Heart right ventricle (tissue), 16 donors: ENCODE measurements at regions not wholly inside any gene's neighbourhood (a gene's known extent, or its start where the extent isn't known, plus 50 kb on each side); places are given as distances from the start of the nearest gene placed in this dataset.
A peak's percentile ranks its signal among the peaks of the same experiment; 100 is the strongest.

ENCODE experiments used
- ATAC-seq, 8 donors: fragments of 200-7000 bp; cut with Tn5 transposase; one replicate each; pipeline ENCODE4 v1.9.1; 2020; ENCODE audit warnings: mild to moderate bottlenecking in 8 of 8, moderate library complexity in 8 of 8, moderate number of reproducible peaks in 1 of 8
- DNase-seq, 2 donors: peaks; one replicate each; pipeline ENCODE4 v3.0.0-alpha.2; 2020
- H3K27ac ChIP-seq, 10 donors: fragments of 200-600 bp; sonication (generic) in 2 of 10; one replicate each; pipeline versions ENCODE4 v1.5.0 to v1.8.0; 2020 to 2022; ENCODE audit warnings: mild to moderate bottlenecking in 3 of 10
- H3K27me3 ChIP-seq, 7 donors: fragments of 200-600 bp; one replicate each; pipeline ENCODE4 v1.8.0; 2021 to 2022; ENCODE audit warnings: mild to moderate bottlenecking in 2 of 7
- H3K36me3 ChIP-seq, 9 donors: fragments of 200-600 bp; sonication (generic) in 1 of 9; one replicate each; pipeline versions ENCODE4 v1.5.0 to v1.8.0; 2020 to 2022; ENCODE audit warnings: mild to moderate bottlenecking in 2 of 9
- H3K4me1 ChIP-seq, 9 donors: fragments of 200-600 bp; sonication (generic) in 1 of 9; one replicate each; pipeline versions ENCODE4 v1.5.0 to v1.8.0; 2020 to 2022; ENCODE audit warnings: mild to moderate bottlenecking in 4 of 9
- H3K4me3 ChIP-seq, 10 donors: fragments of 200-600 bp; sonication (generic) in 2 of 10; one replicate each; pipeline versions ENCODE4 v1.5.0 to v1.8.0; 2020 to 2022; ENCODE audit warnings: mild to moderate bottlenecking in 7 of 10, moderate library complexity in 2 of 10
- H3K9me3 ChIP-seq, 11 donors: fragments of 200-600 bp in 10 of 11; sonication (generic) in 2 of 11; one replicate each; pipeline versions ENCODE4 v1.5.0 to v1.8.0; 2013 to 2022; ENCODE audit warnings: mild to moderate bottlenecking in 2 of 11, control low read depth in 1 of 11, moderate library complexity in 1 of 11
- WGBS, 2 donors: extraction: QIAGEN DNeasy Blood & Tissue Kit; methylation state at CpG; one replicate each; pipeline ENCODE4 v1.1.7; 2013; ENCODE audit warnings: inconsistent platforms in 1 of 2; 5-methylcytosine and 5-hydroxymethylcytosine counted together
- intact Hi-C, 10 donors: fragments of 100-400 bp; cut with DNase I; formaldehyde crosslinking; loops; one replicate each; pipeline versions ENCODE4 v1.11.1 to v1.14.2; 2022
- TF ChIP-seq, protein P1 (sequence below), 9 donors: fragments of 200-600 bp; sonication (generic) in 2 of 9; IDR thresholded peaks; one replicate each; pipeline versions ENCODE4 v1.5.0 to v1.8.0; 2021 to 2022; ENCODE audit warnings: antibody characterized with exemption in 9 of 9, mild to moderate bottlenecking in 5 of 9, moderate library complexity in 1 of 9
- donor health status: Arrhythmogenic right ventricular cardiomyopathy.
- donor health status: ischemic (EF 13 %, LVEDD 7.1; RV severe dilation, severe dysfunction).
- donor health status: healthy with polysubstance abuse.
- donor health status: DM: no; HTN: yes; CAD: no.
- donor health status: DM: no; HTN: no; CAD: no.
- donor health status: ischemic (EF 25% LVEDD 6.9; RV normal size, moderate dysfunction).
- donor health status: ischemic (EF 25% LVEDD 5.7; RV mildly dilated, moderate dysfunction).
- donor health status: healthy.
- donor health status: DM: yes; HTN: yes; CAD: no.
- donor health status: Ischemic cardiomyopathy.
- donor health status: ischemic (EF 35%, LVEDD 5.7; RV mildly dilated, moderate dysfunction).
- donor health status: nonischemic (EF 11% LVEDD 7.7; RV severe dilation, severe dysfunction).
- donor health status: DM: yes; HTN: yes; CAD: no.
- donor health status: PGD.
- donor health status: ischemic (EF 29% LVEDD 5.4; RV normal size, mild dysfunction).
- donor health status: nonischemic (EF 23%, LVEDD 6.1; RV moderate dilation, normal function).

DNA sequence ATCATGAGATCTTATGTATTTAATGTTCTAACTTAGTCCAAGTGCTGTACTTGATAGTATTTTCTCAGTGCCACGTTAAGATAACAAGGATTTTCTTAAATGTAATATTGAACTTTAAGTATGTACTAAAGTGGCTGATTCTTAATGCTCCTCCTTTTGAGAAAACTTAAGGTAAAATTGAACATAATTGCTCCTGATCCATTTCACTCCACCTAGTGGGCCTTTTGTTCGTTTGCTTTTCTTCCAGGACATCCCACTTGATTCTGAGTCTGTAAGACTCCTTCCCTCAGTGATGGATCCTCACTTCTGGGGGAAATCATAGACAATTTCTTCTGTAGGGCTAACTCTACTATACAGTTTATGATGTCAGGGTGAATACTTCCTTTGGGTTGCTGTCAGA, 173.1 kb downstream of the LMO4 start:
- intact Hi-C loops, result no loop called here
- Histone ChIP-seq H3K36me3 (no peaks in the 10 kb centered on the region), H3K4me3 (no peak overlapping the region), H3K9me3 (no peaks in the 10 kb centered on the region), H3K4me1 (no peaks in the 10 kb centered on the region), H3K27ac (no peak overlapping the region), H3K27me3 (no peaks in the 10 kb centered on the region)
- 50 to 62% methylated on average over 2 of the region's 2 CpGs for WGBS, 2 donors
- DNase-seq (no peak), ATAC-seq (no peak)
- TF ChIP-seq, protein P1, sequence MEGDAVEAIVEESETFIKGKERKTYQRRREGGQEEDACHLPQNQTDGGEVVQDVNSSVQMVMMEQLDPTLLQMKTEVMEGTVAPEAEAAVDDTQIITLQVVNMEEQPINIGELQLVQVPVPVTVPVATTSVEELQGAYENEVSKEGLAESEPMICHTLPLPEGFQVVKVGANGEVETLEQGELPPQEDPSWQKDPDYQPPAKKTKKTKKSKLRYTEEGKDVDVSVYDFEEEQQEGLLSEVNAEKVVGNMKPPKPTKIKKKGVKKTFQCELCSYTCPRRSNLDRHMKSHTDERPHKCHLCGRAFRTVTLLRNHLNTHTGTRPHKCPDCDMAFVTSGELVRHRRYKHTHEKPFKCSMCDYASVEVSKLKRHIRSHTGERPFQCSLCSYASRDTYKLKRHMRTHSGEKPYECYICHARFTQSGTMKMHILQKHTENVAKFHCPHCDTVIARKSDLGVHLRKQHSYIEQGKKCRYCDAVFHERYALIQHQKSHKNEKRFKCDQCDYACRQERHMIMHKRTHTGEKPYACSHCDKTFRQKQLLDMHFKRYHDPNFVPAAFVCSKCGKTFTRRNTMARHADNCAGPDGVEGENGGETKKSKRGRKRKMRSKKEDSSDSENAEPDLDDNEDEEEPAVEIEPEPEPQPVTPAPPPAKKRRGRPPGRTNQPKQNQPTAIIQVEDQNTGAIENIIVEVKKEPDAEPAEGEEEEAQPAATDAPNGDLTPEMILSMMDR (IDR thresholded peaks at IDR 0.05), result peak in 3 of 9 donors; percentile 11 to 31 (median 22)

DNA sequence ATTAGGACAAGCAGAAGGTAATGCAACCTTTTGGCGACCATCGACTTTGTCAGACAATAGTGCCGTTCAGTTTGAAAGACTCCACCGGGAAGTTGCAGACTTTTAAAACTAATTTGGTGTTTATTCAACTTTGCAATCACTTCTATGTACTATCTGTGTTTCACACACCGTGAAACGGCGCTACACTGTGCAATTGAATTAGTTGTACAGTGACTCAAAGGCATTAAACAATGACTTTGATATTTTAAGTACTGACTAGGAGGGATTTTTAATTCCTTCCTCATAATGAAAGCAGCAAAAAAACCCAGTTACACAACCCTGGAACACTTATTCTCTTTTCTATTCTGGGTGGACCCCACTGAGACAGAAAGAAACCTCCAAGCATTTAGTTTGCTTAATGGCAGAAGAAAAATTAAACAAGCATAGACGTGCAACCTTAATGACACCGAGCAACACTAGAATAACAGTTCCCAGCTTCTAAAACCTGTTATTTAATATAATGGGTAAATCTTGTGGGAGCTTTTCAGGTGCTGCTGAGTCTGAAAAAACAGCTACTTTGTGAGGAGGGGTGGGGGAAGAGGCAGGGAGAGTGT, 176.8 kb downstream of the LMO4 start:
- intact Hi-C loops, result no loop called here
- Histone ChIP-seq H3K36me3 (no peaks in the 10 kb centered on the region), H3K4me3 (no peak overlapping the region), H3K27me3 (no peaks in the 10 kb centered on the region), H3K27ac (no peak overlapping the region), H3K4me1 (peaks cover 0 to 10% (median 0%) of the 10 kb centered on the region in 9 donors), H3K9me3 (no peaks in the 10 kb centered on the region)
- whole genome bisulfite sequencing, 2 donors, result 89% methylated on average over 9 of the region's 9 CpGs
- DNase-seq, result no peak
- TF ChIP-seq, protein P1 (IDR thresholded peaks at IDR 0.05), result no peak
- no peak for ATAC-seq

DNA sequence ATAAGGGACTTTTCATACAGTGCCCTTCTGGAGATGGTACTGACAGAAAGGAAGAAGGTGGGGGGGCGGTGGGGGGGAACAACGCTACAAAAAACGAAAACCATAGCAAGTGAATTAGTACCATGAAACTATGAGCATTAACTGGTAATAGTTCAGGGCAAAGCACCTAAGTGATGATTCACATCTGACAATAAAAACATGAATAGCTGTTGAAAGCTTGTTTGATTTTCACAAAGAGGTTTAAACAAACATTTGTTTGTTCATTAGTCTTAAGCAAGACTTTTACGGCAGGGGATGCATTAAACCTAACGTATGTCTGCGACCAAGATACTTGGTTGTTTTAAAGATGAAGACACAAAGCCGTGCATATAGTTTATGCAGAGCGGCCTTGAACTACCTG, 177.5 kb downstream of the LMO4 start:
- intact Hi-C loops, result no loop called here
- no peak overlapping the region for H3K27ac ChIP-seq
- 75 to 79% methylated on average over 8 of the region's 8 CpGs for WGBS, 2 donors
- H3K4me3 ChIP-seq, result no peak overlapping the region
- TF ChIP-seq, protein P1 (IDR thresholded peaks at IDR 0.05), result no peak
- ATAC-seq (no peak), DNase-seq (no peak)
- no peaks in the 10 kb centered on the region for H3K9me3 ChIP-seq
- no peaks in the 10 kb centered on the region for H3K27me3 ChIP-seq
- no peaks in the 10 kb centered on the region for H3K36me3 ChIP-seq
- H3K4me1 ChIP-seq, result peaks cover 0 to 10% (median 0%) of the 10 kb centered on the region in 9 donors

DNA sequence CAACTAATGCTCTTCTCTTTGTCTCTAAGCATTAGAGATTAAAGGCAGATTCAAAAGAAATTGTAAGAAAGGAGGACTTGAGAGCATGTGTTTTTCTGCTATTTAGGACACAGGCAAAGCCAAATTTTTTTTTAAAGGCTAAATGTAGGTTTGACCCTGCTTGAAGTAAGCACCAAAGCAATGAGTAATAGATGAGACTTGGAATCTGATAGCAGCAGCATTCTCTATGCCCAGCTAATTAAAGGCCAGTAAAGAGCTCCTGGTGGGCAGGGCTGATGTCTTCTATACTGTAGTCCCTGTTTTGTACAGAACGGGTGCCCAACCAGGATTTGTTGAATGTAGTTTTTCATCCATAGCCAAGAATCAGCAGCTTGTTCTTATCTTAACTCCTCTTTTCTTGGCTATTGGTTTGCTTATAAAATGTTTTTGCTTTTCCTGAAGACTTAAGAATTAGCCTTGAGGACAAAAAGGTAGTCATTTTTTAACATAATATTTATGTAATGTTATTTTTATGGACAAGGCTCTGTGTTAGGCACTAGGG, 179.6 kb downstream of the LMO4 start:
- no peak overlapping the region for H3K4me3 ChIP-seq
- H3K36me3 ChIP-seq, result no peaks in the 10 kb centered on the region
- H3K9me3 ChIP-seq, result no peaks in the 10 kb centered on the region
- peaks cover 0 to 10% (median 0%) of the 10 kb centered on the region in 9 donors for H3K4me1 ChIP-seq
- TF ChIP-seq, protein P1 (IDR thresholded peaks at IDR 0.05), result no peak
- WGBS, 2 donors, result 59 to 76% methylated on average over 1 of the region's 1 CpG
- no peak overlapping the region for H3K27ac ChIP-seq
- ATAC-seq, result no peak
- intact Hi-C loops, result no loop called here
- no peak for DNase-seq
- H3K27me3 ChIP-seq, result no peaks in the 10 kb centered on the region
